22Rv1 (cell line): ENCODE measurements at regions not wholly inside any gene's neighbourhood (a gene's known extent, or its start where the extent isn't known, plus 50 kb on each side); places are given as distances from the start of the nearest gene placed in this dataset.
"Not testable (repeated sequence)": the region's sequence is repeated elsewhere in the genome, so short reads cannot be mapped to it uniquely, and the experiment has no call there.

Experiments used
- H3K27ac ChIP-seq: fragments of 450-650 bp; 2 replicates; pipeline ENCODE4 v1.5.1; 2017
- CTCF ChIP-seq: fragments of 450-650 bp; IDR thresholded peaks from 2 replicates; pipeline ENCODE4 v1.5.1; 2017; ENCODE audit warnings: mild to moderate bottlenecking
- ZFX ChIP-seq: fragments of 450-650 bp; IDR thresholded peaks from 2 replicates; pipeline ENCODE4 v1.6.1; 2017; ENCODE audit warnings: antibody characterized with exemption, borderline replicate concordance

DNA sequence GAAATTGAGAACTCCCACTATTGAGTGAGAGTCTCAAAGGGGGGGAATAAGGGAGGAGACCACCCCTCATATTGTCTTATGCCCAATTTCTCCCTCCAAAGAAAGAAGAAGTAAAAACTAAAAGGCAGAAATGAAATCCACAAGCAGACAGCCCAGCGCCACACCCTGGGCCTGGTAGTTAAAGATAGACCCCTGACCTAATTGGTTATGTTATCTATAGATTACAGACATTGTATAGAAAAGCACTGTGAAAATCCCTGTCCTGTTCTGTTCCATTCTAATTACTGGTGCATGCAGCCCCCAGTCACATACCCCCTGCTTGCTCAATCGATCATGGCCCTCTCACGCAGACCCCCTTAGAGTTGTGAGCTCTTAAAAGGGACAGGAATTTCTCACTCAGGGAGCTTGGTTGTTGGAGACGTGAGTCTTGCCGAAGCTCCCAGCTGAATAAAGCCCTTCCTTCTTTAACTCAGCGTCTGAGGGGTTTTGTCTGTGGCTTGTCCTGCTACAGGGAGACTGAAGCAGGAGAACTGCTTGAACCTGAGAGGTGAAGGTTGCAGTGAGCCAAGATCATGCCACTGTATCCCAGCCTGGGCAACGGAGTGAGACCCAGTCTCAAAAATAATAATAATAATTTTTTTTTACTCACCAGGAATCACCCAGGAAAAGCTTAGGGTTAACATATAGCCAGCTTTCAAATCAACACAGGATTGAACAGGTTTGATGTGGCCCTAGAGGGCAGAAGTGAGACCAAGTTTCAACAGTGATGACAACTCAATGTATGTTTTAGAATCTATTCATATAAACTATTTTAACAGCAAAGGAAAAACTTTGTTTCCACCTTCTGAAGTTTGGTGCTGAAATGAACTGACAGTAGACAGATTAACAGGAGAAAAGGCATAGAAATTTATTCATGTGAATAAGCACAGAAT, 181.4 kb upstream of the NDUFV2 start:
- H3K27ac ChIP-seq, result not testable (repeated sequence)
- TF ChIP-seq CTCF, result 0 out of 2 replicates have a peak, but pooled peaks have one; percentile 7

DNA sequence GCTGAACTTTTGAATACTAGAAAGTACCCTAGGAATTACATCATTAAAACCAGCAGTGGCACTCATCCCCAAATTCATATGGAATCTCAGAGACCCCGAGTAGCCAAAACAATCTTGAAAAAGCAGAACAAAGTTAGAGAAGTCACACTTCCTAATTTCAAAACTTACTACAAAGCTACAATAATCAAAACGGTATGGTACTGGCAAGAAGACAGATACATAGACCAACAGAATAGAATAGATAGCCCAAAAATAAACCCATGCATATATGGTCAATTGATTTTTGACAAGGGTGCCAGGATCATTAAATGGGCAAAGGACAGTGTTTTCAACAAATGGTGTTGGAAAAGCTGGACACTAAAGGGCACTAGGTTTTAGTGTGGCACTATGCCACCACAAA, 176.0 kb upstream of the NDUFV2 start:
- H3K27ac ChIP-seq, result no peak overlapping the region
- TF ChIP-seq ZFX, result no peak
- TF ChIP-seq CTCF, result no peak

DNA sequence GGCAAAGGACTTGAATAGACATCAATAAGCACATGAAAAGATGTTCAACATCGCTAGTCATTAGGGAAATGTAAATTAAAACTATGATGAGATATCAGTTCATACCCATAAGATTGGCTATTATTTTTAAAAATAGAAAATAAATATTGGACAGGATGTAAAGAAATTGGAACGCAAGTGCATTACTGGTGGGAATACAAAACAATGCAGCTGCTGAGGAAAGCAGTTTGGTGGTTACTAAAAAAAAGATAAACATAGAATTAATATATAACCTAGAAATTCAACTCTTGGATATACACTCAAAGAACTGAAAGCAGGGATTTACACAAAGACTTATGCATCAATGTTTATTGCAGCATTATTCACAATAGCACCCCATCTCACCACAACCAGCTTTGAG, 174.5 kb upstream of the NDUFV2 start:
- H3K27ac ChIP-seq, result no peak overlapping the region
- TF ChIP-seq CTCF (no peak), ZFX (no peak)

DNA sequence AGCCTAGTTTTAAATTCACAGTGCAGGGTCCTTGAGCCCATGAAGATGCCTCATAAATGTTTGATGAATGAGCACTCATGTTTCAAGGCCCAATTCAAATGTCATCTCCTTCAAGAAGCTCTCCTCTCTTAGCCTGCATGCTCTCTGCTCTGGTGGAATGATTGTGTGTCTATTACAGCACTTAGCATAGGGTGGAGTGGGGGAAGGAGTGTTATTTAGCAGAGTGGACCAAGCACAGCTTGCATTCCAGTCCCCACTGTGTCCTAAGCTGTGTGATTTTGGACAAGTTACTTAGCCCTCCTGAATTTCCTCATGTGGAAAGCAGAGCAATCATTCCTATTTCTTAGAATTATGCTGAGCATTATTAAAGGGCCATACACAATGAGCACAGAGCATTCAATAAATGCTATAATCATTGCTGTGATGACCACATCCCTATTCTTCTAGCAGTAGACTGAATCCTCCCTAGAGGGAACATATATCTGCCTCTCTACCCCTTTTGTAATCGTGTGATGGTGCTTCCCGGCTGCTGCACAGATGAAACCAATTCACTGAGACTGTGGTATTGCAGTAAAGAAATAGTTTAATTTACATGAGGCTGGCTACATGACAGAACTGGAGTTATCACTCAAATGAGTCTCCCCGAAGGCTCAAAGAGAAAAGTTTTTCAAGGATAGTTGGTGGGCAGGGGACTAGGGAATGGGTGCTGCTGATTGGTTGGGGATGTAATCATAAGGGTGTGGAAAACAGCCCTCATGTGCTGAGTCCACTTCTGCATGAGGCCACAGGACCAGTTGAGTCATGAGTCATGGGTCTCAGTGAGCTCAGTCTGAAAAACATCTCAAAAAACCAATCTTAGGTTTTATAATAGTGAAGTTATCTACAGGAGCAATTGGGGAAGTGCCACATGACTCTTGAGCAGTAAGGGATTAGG, 173.4 kb upstream of the NDUFV2 start:
- TF ChIP-seq CTCF (no peak), ZFX (no peak)
- no peak overlapping the region for H3K27ac ChIP-seq

- no peak overlapping the region for H3K27ac ChIP-seq
- TF ChIP-seq CTCF (no peak), ZFX (no peak)
These were observed 171.4 kb upstream of the NDUFV2 start for GRCh38 chr18:8930990-8931616.

DNA sequence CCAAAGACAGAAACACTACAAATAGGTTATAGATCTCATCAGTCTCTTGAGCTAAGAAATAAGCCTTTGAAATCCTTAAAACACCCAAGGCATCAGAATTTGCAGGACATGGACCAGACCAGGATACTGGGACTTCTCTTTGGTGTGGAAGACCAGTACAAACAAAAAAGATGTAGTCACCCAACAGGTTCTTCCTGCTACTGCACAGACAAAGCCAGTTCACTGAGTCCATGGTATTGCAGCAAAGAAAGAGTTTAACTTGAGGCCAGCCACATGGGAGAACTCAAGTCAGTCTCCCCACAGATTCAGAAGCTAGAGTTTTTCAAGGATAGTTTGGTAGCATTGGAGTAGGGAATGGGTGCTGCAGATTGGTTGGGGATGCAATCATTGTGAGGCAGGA, 169.6 kb upstream of the NDUFV2 start:
- TF ChIP-seq ZFX (no peak), CTCF (no peak)
- no peak overlapping the region for H3K27ac ChIP-seq
